ENCODE measurements at regions not wholly inside any gene's neighbourhood (a gene's known extent, or its start where the extent isn't known, plus 50 kb on each side); places are given as distances from the start of the nearest gene placed in this dataset.
A peak's percentile ranks its signal among the peaks of the same experiment; 100 is the strongest.

DNA sequence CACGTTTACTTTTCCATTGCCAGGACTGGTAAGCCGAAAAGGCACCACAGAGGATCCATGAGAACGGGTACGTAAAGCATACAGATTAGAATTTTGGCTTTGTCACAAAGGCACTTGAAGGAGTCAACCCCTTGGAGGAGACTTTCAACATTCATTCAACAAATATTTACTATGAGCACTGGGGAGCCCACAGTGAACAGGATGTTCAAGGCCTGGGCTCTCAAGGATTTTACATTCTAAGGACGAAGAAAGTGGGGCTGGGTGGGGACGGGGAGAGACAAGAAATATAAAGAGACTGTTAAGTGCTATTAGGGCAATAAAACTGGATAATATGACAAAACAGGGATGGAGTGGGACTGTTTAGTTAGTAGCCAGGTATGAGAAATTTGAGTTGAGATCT is 66.0 kb downstream of the KLF4 start:
- Histone ChIP-seq H3K4me1 (peaks cover 7 to 33% (median 20%) of the 10 kb centered on the region in 4 donors), H3K4me3 (no peak overlapping the region), H3K27me3 (no peaks in the 10 kb centered on the region), H3K27ac (peak overlapping the region in 1 of 5 donors; percentile 34), H3K9me3 (no peaks in the 10 kb centered on the region), H3K36me3 (no peaks in the 10 kb centered on the region)
- intact Hi-C loops (cut with DNase I; ENCODE audit: low total_unique reads), result no loop called here
- peak in 1 of 2 donors; percentile 32 for DNase-seq
- TF ChIP-seq EP300 (IDR thresholded peaks at IDR 0.05) (no peak), POLR2AphosphoS5 (IDR thresholded peaks at IDR 0.05) (peak in 1 of 3 donors; percentile 51)
- 30 to 72% (median 49%) methylated on average over 6 of the region's 6 CpGs for WGBS, 5 donors

GRCh38 chr9:107422189-107423185 is 67.1 kb downstream of the KLF4 start:
- Histone ChIP-seq H3K36me3 (no peaks in the 10 kb centered on the region), H3K4me1 (peaks cover 7 to 33% (median 20%) of the 10 kb centered on the region in 4 donors), H3K9me3 (no peaks in the 10 kb centered on the region), H3K27ac (no peak overlapping the region), H3K27me3 (no peaks in the 10 kb centered on the region), H3K4me3 (no peak overlapping the region)
- WGBS, 5 donors, result 24 to 32% (median 27%) methylated on average over 9 of the region's 9 CpGs
- intact Hi-C loops (cut with DNase I; ENCODE audit: low total_unique reads), result no loop called here
- peak; percentile 79 to 92 for DNase-seq
- no peak for TF ChIP-seq EP300 (IDR thresholded peaks at IDR 0.05)
- TF ChIP-seq POLR2AphosphoS5 (IDR thresholded peaks at IDR 0.05), result peak in 1 of 3 donors; percentile 44
- TF ChIP-seq CTCF (IDR thresholded peaks at IDR 0.05), result peak in 5 of 7 experiments; percentile 33 to 67 (median 63)
- TF ChIP-seq POLR2A (IDR thresholded peaks at IDR 0.05), result no peak

- Histone ChIP-seq H3K4me1 (no peaks in the 10 kb centered on the region), H3K36me3 (no peaks in the 10 kb centered on the region), H3K4me3 (no peak overlapping the region), H3K9me3 (no peaks in the 10 kb centered on the region), H3K27me3 (no peaks in the 10 kb centered on the region), H3K27ac (no peak overlapping the region)
- TF ChIP-seq POLR2A (IDR thresholded peaks at IDR 0.05) (no peak), EP300 (IDR thresholded peaks at IDR 0.05) (no peak), POLR2AphosphoS5 (IDR thresholded peaks at IDR 0.05) (no peak), CTCF (IDR thresholded peaks at IDR 0.05) (no peak)
- intact Hi-C loops (cut with DNase I; ENCODE audit: low total_unique reads), result no loop called here
- WGBS, 5 donors, result 90 to 96% (median 92%) methylated on average over 3 of the region's 3 CpGs
- DNase-seq, result no peak
These were observed 79.1 kb downstream of the KLF4 start for GRCh38 chr9:107410420-107410819.

DNA sequence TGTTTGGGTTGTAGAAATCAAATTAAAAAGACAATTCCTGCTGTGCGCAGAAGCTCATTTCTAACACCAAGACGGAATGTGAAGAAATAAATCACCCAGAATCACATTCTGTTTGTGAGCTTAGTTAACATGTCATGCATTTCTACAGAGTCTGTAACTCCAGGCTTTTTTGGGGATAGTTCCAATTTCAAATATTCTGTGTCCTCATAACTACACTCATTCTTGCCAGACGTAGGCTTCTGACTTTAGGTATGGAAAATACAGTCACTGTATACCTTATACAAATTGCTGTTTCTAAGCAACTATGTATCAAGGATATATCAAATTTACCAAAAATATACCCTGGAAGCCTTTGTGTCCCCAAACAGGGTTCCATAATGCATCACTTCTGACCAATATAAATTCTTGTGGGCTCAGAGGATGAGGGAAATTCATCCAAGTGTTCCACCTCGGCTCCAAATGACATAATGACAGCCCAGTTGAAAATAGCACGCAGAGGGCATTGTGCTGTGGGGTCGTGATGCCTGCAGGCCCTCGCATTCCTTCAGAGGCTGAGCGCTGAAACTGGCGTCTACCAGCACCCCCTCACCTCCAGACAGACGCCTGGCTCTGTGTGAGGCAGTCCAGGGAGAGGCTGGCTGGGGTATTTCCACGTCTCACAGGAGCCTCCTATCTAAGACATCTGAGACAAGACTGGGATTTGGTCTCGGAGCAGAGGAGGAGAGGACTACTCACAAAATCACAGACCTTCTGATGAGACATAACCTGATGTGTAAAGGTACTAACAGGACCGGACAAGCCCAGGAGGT is 79.8 kb downstream of the KLF4 start:
- H3K4me1 ChIP-seq, result no peaks in the 10 kb centered on the region

More for the DNA sequence above, 79.8 kb downstream of the KLF4 start:
- no peak overlapping the region for H3K27ac ChIP-seq
- no peaks in the 10 kb centered on the region for H3K27me3 ChIP-seq
- intact Hi-C loops (cut with DNase I; ENCODE audit: low total_unique reads), result no loop called here
- H3K9me3 ChIP-seq, result no peaks in the 10 kb centered on the region
- no peak for TF ChIP-seq EP300 (IDR thresholded peaks at IDR 0.05)
- TF ChIP-seq POLR2AphosphoS5 (IDR thresholded peaks at IDR 0.05), result no peak
- TF ChIP-seq CTCF (IDR thresholded peaks at IDR 0.05), result no peak
- no peak for TF ChIP-seq POLR2A (IDR thresholded peaks at IDR 0.05)
- DNase-seq, result no peak
- no peaks in the 10 kb centered on the region for H3K36me3 ChIP-seq
- WGBS, 5 donors, result 76 to 83% (median 81%) methylated on average over 10 to 13 of the region's 13 CpGs
- no peak overlapping the region for H3K4me3 ChIP-seq
